Fibroblast of lung (primary cell): ENCODE measurements at regions not wholly inside any gene's neighbourhood (a gene's known extent, or its start where the extent isn't known, plus 50 kb on each side); places are given as distances from the start of the nearest gene placed in this dataset.

Source experiments
- DNase-seq, 2 donors: peaks; one replicate each; pipeline versions ENCODE4 v3.0.0 to v3.0.0-alpha.2; 2010; ENCODE audit warnings: low read depth in 2 of 2
- H2AFZ ChIP-seq: 2 replicates; pipeline ENCODE4 v1.5.1; 2012; ENCODE audit warnings: low read length, control low read depth, inconsistent platforms
- H3K27ac ChIP-seq: 2 replicates; pipeline ENCODE4 v1.5.1; 2011; ENCODE audit warnings: low read length, control low read depth; ENCODE audit not compliant: insufficient read depth
- H3K27me3 ChIP-seq: 2 replicates; pipeline ENCODE4 v1.5.1; 2011; ENCODE audit warnings: mild to moderate bottlenecking, low read length; ENCODE audit not compliant: control insufficient read depth, insufficient read depth
- H3K36me3 ChIP-seq: 2 replicates; pipeline ENCODE4 v1.5.1; 2011; ENCODE audit warnings: low read length; ENCODE audit not compliant: control insufficient read depth, insufficient read depth
- H3K4me1 ChIP-seq: 2 replicates; pipeline ENCODE4 v1.5.1; 2011; ENCODE audit warnings: low read length; ENCODE audit not compliant: control insufficient read depth, insufficient read depth; ENCODE audit errors: extremely low read depth
- H3K4me2 ChIP-seq: 2 replicates; pipeline ENCODE4 v1.5.1; 2011; ENCODE audit warnings: low read length, control low read depth; ENCODE audit not compliant: insufficient read depth; ENCODE audit errors: extremely low read depth
- H3K4me3 ChIP-seq, 4 experiments: fragments of 200-600 bp in 1 of 4; sonication (generic) in 1 of 4; replicated peaks in 1 of 4; 2 replicates each; pipeline ENCODE4 v1.5.1; 2011 to 2016; ENCODE audit warnings: low read length in 4 of 4, low read depth in 3 of 4, mild to moderate bottlenecking in 3 of 4, control low read depth in 2 of 4, inconsistent platforms in 1 of 4, mixed read lengths in 1 of 4; ENCODE audit not compliant: insufficient read depth in 1 of 4; ENCODE audit errors: control extremely low read depth in 1 of 4
- H3K79me2 ChIP-seq: 2 replicates; pipeline ENCODE4 v1.5.1; 2012; ENCODE audit warnings: mild to moderate bottlenecking, low read length, inconsistent platforms; ENCODE audit not compliant: control insufficient read depth, insufficient read depth
- H3K9ac ChIP-seq: 2 replicates; pipeline ENCODE4 v1.5.1; 2011; ENCODE audit warnings: mild to moderate bottlenecking, low read length, control low read depth; ENCODE audit not compliant: insufficient read depth
- H3K9me3 ChIP-seq: 2 replicates; pipeline ENCODE4 v1.5.1; 2012; ENCODE audit warnings: low read depth, low read length; ENCODE audit not compliant: control insufficient read depth, insufficient read depth
- H4K20me1 ChIP-seq: 2 replicates; pipeline ENCODE4 v1.5.1; 2011; ENCODE audit warnings: low read length; ENCODE audit not compliant: control insufficient read depth, insufficient read depth; ENCODE audit errors: extremely low read depth
- CTCF ChIP-seq, 2 donors: IDR thresholded peaks in 1 of 2; conservative IDR thresholded peaks in 1 of 2; 1 replicate in 1 of 2; 2 replicates in 1 of 2; pipeline ENCODE4 v1.5.1; 2011 to 2012; ENCODE audit warnings: low read length in 2 of 2, control low read depth in 1 of 2, inconsistent platforms in 1 of 2, low read depth in 1 of 2, mild to moderate bottlenecking in 1 of 2
- EZH2 ChIP-seq: IDR thresholded peaks from 2 replicates; pipeline ENCODE4 v1.5.1; 2012; ENCODE audit warnings: low read length, control low read depth, mild to moderate bottlenecking; ENCODE audit errors: missing control alignments

GRCh38 chr6:164195278-164195941 lies 780.9 kb downstream of the QKI start:
- H4K20me1 ChIP-seq: no peaks in the 10 kb centered on the region
- no peak for DNase-seq
- no peak overlapping the region for H3K4me3 ChIP-seq
- no peaks in the 10 kb centered on the region for H3K79me2 ChIP-seq
- no peak overlapping the region for H2AFZ ChIP-seq
- H3K4me2 ChIP-seq: no peak overlapping the region
- TF ChIP-seq CTCF (conservative IDR thresholded peaks at IDR 0.05 in 1 of 2, IDR thresholded peaks at IDR 0.05 in 1 of 2; ENCODE audit: low read depth in 1 of 2, low read length in 2 of 2): no peak
- TF ChIP-seq EZH2: no peak
- H3K27ac ChIP-seq: no peak overlapping the region
- H3K36me3 ChIP-seq: no peaks in the 10 kb centered on the region
- no peaks in the 10 kb centered on the region for H3K4me1 ChIP-seq
- no peaks in the 10 kb centered on the region for H3K9me3 ChIP-seq
- H3K27me3 ChIP-seq: no peaks in the 10 kb centered on the region
- H3K9ac ChIP-seq: no peak overlapping the region

GRCh38 chr6:164188861-164189260 lies 774.3 kb downstream of the QKI start:
- no peak overlapping the region for H3K9ac ChIP-seq
- H3K9me3 ChIP-seq: no peaks in the 10 kb centered on the region
- no peak overlapping the region for H3K4me2 ChIP-seq
- no peak overlapping the region for H3K27ac ChIP-seq
- TF ChIP-seq EZH2 (no peak), CTCF (conservative IDR thresholded peaks at IDR 0.05 in 1 of 2, IDR thresholded peaks at IDR 0.05 in 1 of 2; ENCODE audit: low read depth in 1 of 2, low read length in 2 of 2) (no peak)
- no peaks in the 10 kb centered on the region for H3K79me2 ChIP-seq
- H4K20me1 ChIP-seq: no peaks in the 10 kb centered on the region
- H3K4me1 ChIP-seq: no peaks in the 10 kb centered on the region
- H3K4me3 ChIP-seq: no peak overlapping the region
- no peak overlapping the region for H2AFZ ChIP-seq
- no peaks in the 10 kb centered on the region for H3K36me3 ChIP-seq
- DNase-seq: no peak
- no peaks in the 10 kb centered on the region for H3K27me3 ChIP-seq

GRCh38 chr6:164185471-164185871 lies 771.0 kb downstream of the QKI start:
- no peak for DNase-seq
- no peaks in the 10 kb centered on the region for H3K79me2 ChIP-seq
- H3K27me3 ChIP-seq: no peaks in the 10 kb centered on the region
- H3K4me3 ChIP-seq: no peak overlapping the region
- H3K9ac ChIP-seq: no peak overlapping the region
- no peaks in the 10 kb centered on the region for H4K20me1 ChIP-seq
- no peaks in the 10 kb centered on the region for H3K4me1 ChIP-seq
- no peaks in the 10 kb centered on the region for H3K36me3 ChIP-seq
- no peak overlapping the region for H2AFZ ChIP-seq
- no peak overlapping the region for H3K27ac ChIP-seq
- TF ChIP-seq EZH2 (no peak), CTCF (conservative IDR thresholded peaks at IDR 0.05 in 1 of 2, IDR thresholded peaks at IDR 0.05 in 1 of 2; ENCODE audit: low read depth in 1 of 2, low read length in 2 of 2) (no peak)
- H3K9me3 ChIP-seq: no peaks in the 10 kb centered on the region
- no peak overlapping the region for H3K4me2 ChIP-seq
